ENCODE measurements at regions not wholly inside any gene's neighbourhood (a gene's known extent, or its start where the extent isn't known, plus 50 kb on each side); places are given as distances from the start of the nearest gene placed in this dataset.

GRCh38 chr2:125324273-125324672, 1299.2 kb downstream of the CNTNAP5 start:
- TF ChIP-seq BHLHE40 (IDR thresholded peaks at IDR 0.05; ENCODE audit: borderline replicate concordance) (no peak), NFRKB (IDR thresholded peaks at IDR 0.05) (no peak), TARDBP (IDR thresholded peaks at IDR 0.05) (no peak), SUZ12 (IDR thresholded peaks at IDR 0.05) (no peak), SP1 (IDR thresholded peaks at IDR 0.05) (no peak)

Data from HEK293T (cell line).